ENCODE measurements at regions not wholly inside any gene's neighbourhood (a gene's known extent, or its start where the extent isn't known, plus 50 kb on each side); places are given as distances from the start of the nearest gene placed in this dataset.

GRCh38 chr5:106818552-106818951, 852.2 kb downstream of the EFNA5 start:
- TF ChIP-seq CTCF (optimal IDR thresholded peaks at IDR 0.05 in 1 of 3, IDR thresholded peaks at IDR 0.05 in 1 of 3, conservative IDR thresholded peaks at IDR 0.05 in 1 of 3; ENCODE audit: extremely low read depth in 1 of 3, insufficient read depth in 2 of 3, low read length in 3 of 3), result no peak
- TF ChIP-seq EZH2 (IDR thresholded peaks at IDR 0.05; ENCODE audit: low read length), result no peak
